ENCODE measurements at regions not wholly inside any gene's neighbourhood (a gene's known extent, or its start where the extent isn't known, plus 50 kb on each side); places are given as distances from the start of the nearest gene placed in this dataset.
"Not testable (repeated sequence)": the region's sequence is repeated elsewhere in the genome, so short reads cannot be mapped to it uniquely, and the experiment has no call there.

DNA sequence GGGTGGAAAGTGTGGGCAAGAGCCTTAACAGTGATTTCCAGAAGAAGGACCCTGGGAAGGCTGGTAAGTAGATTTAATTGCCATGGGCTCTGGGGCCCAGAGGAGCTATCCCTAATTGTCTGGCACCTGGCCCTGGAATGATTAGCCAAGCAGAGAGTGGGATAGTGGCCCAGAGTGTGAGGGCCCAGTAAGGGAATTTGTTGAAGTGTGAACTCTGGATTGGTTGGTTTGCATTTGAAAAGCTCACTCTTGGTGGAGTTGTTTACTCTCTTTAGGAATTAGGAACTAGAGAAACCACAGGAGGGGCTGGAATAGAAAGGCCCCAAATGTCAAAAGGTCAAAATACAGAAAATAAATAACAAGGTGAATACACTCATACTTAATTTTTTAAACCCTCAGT, 207.1 kb downstream of the GABRG2 start:
- DNase-seq (no peak), ATAC-seq (replicated peaks) (no peak)
- H3K27ac Mint-ChIP-seq = no peak overlapping the region
- H3K9me3 Mint-ChIP-seq = peaks cover 12 to 28% of the 10 kb centered on the region in 2 donors
- H3K27me3 Mint-ChIP-seq = no peaks in the 10 kb centered on the region
- no peaks in the 10 kb centered on the region for H3K36me3 Mint-ChIP-seq (ENCODE audit: insufficient read depth)
- no peaks in the 10 kb centered on the region for H3K4me1 Mint-ChIP-seq (ENCODE audit: low read depth in 2 of 2)
- H3K4me3 Mint-ChIP-seq = no peak overlapping the region

DNA sequence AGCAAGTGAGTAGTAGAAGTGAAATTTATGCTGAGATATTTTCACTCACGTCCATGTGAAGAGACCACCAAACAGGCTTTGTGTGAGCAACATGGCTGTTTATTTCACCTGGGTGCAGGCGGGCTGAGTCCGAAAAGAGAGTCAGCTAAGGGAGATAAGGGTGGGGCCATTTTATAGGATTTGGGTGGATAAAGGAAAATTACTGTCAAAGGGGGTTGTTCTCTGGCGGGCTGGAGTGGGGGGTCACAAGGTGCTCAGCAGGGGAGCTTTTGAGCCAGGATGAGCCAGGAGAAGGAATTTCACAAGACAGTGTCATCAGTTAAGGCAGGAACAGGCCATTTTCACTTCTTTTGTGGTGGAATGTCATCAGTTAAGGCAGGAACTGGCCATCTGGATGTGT, 207.8 kb downstream of the GABRG2 start:
- not testable (repeated sequence) for DNase-seq; H3K27me3 Mint-ChIP-seq; ATAC-seq (replicated peaks); H3K4me3 Mint-ChIP-seq; H3K27ac Mint-ChIP-seq; H3K4me1 Mint-ChIP-seq (ENCODE audit: low read depth in 2 of 2); H3K36me3 Mint-ChIP-seq (ENCODE audit: insufficient read depth)
- H3K9me3 Mint-ChIP-seq = peaks cover 15 to 35% of the 10 kb centered on the region in 2 donors

DNA sequence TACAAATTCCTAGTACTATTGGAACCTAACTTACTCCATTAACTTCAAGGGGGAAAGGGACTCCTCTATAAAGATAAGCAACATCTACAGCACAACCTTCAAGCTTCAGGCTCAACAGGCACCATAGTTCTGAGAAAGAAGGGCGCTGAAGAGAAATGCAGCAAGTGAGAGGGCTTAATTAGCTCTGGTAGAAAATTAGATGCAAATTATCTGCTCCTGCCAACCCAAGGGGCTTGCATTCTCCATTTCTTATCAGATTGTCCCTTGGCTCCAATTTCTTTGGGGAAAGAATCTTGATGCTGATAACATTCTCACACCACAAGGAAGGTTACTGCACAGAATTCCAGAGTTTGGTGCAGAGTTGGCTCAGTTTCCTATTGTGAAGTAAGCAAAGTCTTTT, 214.6 kb downstream of the GABRG2 start:
- H3K27ac Mint-ChIP-seq = no peak overlapping the region
- ATAC-seq (replicated peaks) = no peak
- peaks cover 14 to 35% of the 10 kb centered on the region in 2 donors for H3K9me3 Mint-ChIP-seq
- no peaks in the 10 kb centered on the region for H3K4me1 Mint-ChIP-seq (ENCODE audit: low read depth in 2 of 2)
- H3K36me3 Mint-ChIP-seq (ENCODE audit: insufficient read depth) = no peaks in the 10 kb centered on the region
- H3K27me3 Mint-ChIP-seq = no peaks in the 10 kb centered on the region
- DNase-seq = no peak
- H3K4me3 Mint-ChIP-seq = no peak overlapping the region

DNA sequence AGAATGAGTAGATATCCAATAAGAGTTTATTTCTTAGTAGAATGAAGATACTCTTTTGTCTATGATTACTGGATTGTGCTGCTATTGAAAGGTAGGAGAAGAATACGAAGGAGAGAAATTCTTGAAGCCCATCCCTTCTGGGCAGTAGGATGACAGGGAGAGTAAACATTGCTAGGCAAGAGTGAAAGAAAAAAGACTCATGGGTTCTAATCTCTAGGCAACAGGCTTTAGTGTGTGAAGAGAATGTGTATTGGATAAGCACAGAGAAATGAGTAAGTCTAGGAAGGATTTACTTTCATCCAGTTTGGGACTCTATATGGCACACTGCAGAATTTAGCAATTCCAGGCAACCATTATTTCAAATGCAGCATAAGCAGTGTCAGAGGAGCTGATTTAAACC, 216.0 kb downstream of the GABRG2 start:
- DNase-seq (no peak), ATAC-seq (replicated peaks) (no peak)
- Mint-ChIP-seq H3K36me3 (ENCODE audit: insufficient read depth) (no peaks in the 10 kb centered on the region), H3K27me3 (no peaks in the 10 kb centered on the region), H3K4me3 (no peak overlapping the region), H3K9me3 (peaks cover 12 to 27% of the 10 kb centered on the region in 2 donors), H3K4me1 (ENCODE audit: low read depth in 2 of 2) (no peaks in the 10 kb centered on the region), H3K27ac (no peak overlapping the region)

GRCh38 chr5:162288647-162289296, 221.2 kb downstream of the GABRG2 start:
- H3K36me3 Mint-ChIP-seq (ENCODE audit: insufficient read depth) = no peaks in the 10 kb centered on the region
- no peaks in the 10 kb centered on the region for H3K27me3 Mint-ChIP-seq
- H3K27ac Mint-ChIP-seq = no peak overlapping the region
- no peaks in the 10 kb centered on the region for H3K4me1 Mint-ChIP-seq (ENCODE audit: low read depth in 2 of 2)
- H3K9me3 Mint-ChIP-seq = peaks cover 5 to 7% of the 10 kb centered on the region in 2 donors
- ATAC-seq (replicated peaks) (no peak), DNase-seq (no peak)
- H3K4me3 Mint-ChIP-seq = no peak overlapping the region

DNA sequence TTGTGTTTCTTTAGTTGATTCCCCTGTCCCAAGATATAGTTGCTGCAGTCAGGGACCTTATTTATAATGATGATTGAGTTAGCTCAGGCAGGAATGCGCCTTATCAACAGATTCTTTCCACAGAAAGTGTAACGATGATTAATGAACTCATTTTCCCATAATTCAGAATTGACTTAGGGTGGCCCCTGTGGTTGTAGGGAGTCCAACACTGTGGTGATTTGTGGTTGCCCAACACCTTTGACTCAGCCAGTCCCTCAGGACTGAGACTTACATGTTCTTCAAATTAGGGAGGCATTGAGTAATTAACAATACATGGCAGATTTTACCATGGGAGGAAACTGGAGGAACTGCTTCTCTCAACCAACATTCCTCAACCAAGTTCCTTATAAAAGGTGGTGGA, 221.9 kb downstream of the GABRG2 start:
- no peak for DNase-seq
- Mint-ChIP-seq H3K27me3 (no peaks in the 10 kb centered on the region), H3K4me1 (ENCODE audit: low read depth in 2 of 2) (no peaks in the 10 kb centered on the region), H3K27ac (no peak overlapping the region), H3K36me3 (ENCODE audit: insufficient read depth) (no peaks in the 10 kb centered on the region), H3K4me3 (no peak overlapping the region), H3K9me3 (peaks cover 7% of the 10 kb centered on the region in 2 donors)
- ATAC-seq (replicated peaks) = no peak

DNA sequence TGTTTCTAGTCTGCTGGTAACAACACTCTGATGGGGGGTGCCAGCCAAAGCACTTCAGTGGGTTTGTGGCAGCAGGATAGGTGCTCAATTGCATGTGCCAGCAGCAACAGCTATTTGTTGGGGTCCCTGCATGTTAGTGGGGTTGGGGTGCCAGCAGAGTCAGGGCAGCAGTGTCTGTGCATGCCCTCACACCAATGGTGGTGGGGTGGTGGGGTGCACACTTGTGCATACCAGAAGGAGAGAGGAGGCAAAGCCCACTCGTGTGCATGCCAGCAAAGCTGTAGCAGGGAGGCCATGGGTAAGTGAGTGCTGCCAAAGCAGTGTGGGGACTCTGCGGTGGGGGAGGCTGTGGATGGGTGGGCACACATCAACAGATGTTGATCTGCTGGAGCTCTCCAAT, 232.2 kb downstream of the GABRG2 start:
- H3K36me3 Mint-ChIP-seq (ENCODE audit: insufficient read depth) = no peaks in the 10 kb centered on the region
- H3K9me3 Mint-ChIP-seq = peaks cover 2 to 19% of the 10 kb centered on the region in 2 donors
- no peaks in the 10 kb centered on the region for H3K27me3 Mint-ChIP-seq

DNA sequence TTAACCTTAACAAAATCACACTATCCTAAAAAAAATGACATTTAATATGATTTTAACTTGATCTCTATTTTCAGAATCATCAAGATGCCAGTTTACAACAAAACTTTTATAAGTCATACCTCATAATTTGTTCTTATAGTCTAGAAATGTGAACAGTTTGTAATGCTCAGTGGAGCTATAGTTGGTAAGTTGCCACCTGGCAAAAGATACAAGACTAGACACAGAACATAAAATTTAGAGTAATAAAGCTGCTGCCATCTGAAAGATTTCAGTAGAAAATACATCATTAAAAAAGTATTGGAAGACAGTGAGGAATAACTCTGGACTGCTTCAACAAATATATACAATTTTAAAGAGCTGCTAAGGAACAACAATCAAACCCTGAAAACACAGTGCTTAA, 233.8 kb downstream of the GABRG2 start:
- Mint-ChIP-seq H3K4me1 (ENCODE audit: low read depth in 2 of 2) (no peaks in the 10 kb centered on the region), H3K36me3 (ENCODE audit: insufficient read depth) (no peaks in the 10 kb centered on the region), H3K27ac (no peak overlapping the region), H3K9me3 (peaks cover 2 to 19% of the 10 kb centered on the region in 2 donors), H3K4me3 (no peak overlapping the region), H3K27me3 (no peaks in the 10 kb centered on the region)
- DNase-seq = no peak
- ATAC-seq (replicated peaks) = no peak

More for the DNA sequence above, 232.2 kb downstream of the GABRG2 start:
- Mint-ChIP-seq H3K4me1 (ENCODE audit: low read depth in 2 of 2) (no peaks in the 10 kb centered on the region), H3K27ac (no peak overlapping the region), H3K4me3 (no peak overlapping the region)
- no peak for ATAC-seq (replicated peaks)
- no peak for DNase-seq

DNA sequence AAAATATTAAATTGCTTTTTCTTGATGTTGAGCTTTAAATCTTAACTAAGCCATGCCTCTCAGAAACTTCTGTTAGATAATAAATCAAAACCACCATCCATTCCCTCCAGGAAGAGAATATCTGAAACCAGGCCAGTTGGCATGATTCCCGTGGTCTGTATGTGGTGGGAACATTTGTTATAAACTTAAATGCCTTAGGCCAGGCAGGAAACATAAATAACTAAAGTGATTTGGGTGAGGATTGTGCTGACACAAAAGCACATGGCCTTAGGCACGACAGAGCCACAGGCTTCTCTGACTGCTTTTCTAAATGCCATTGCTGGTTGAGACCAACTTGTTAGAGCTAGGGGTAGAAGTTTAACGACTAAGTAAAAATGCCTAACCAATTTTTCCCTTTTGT, 255.9 kb downstream of the GABRG2 start:
- Mint-ChIP-seq H3K4me1 (ENCODE audit: low read depth in 2 of 2) (no peaks in the 10 kb centered on the region), H3K4me3 (no peak overlapping the region), H3K27ac (no peak overlapping the region), H3K27me3 (no peaks in the 10 kb centered on the region), H3K9me3 (peaks cover 6 to 36% of the 10 kb centered on the region in 2 donors), H3K36me3 (ENCODE audit: insufficient read depth) (no peaks in the 10 kb centered on the region)
- no peak for ATAC-seq (replicated peaks)
- no peak for DNase-seq

DNA sequence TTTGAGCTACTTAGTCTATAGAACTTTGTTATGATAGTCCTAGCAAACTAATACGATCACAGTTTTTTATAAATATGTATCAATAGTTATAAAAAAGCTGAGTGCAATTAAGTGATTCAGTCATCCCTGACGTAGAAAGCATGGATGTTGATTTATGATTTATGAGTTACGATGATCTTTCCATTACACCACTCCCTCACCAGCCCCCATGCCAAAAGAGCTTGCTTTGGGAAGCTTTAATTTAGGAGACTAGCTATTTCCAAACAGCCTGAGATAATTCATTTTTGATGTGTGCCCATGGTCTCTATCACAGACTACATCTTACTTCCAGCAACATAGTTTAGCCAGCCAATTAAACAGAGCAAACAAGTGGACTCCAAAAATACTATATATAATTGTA, 256.8 kb downstream of the GABRG2 start:
- H3K4me3 Mint-ChIP-seq = no peak overlapping the region
- ATAC-seq (replicated peaks) (no peak), DNase-seq (no peak)
- no peaks in the 10 kb centered on the region for H3K27me3 Mint-ChIP-seq
- H3K36me3 Mint-ChIP-seq (ENCODE audit: insufficient read depth) = no peaks in the 10 kb centered on the region
- H3K27ac Mint-ChIP-seq = no peak overlapping the region
- peaks cover 7 to 36% of the 10 kb centered on the region in 2 donors for H3K9me3 Mint-ChIP-seq
- H3K4me1 Mint-ChIP-seq (ENCODE audit: low read depth in 2 of 2) = no peaks in the 10 kb centered on the region

DNA sequence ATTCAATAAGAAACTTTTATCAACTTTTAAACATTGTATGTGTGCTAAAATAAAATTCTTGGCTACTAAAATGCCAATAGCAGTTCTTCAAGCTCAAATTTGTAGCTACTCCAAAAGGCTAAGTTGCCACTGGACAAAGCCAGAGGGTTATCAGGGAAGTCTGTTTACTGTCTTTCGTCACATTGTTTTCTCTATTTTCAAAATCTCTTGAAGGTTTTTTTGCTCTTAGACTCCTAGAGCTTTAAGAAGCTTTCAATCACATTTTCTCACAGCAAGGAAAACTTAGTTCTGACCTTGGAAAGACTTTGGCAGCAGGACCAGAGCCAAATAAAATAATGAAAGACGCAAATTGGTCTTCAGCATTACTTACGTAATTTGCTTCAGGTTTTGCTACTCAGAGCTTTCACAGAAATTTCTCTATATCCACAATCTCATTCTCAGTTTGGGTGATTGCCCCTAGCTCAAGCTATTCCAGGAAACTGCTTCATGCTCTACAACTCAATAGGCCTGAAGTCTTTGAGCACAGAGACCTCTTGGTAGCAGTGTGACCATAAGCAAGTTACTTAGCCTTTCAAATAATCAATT, 257.7 kb downstream of the GABRG2 start:
- no peak for DNase-seq
- no peaks in the 10 kb centered on the region for H3K36me3 Mint-ChIP-seq (ENCODE audit: insufficient read depth)
- no peak for ATAC-seq (replicated peaks)
- H3K9me3 Mint-ChIP-seq = peaks cover 5 to 45% of the 10 kb centered on the region in 2 donors
- H3K27ac Mint-ChIP-seq = no peak overlapping the region
- H3K4me1 Mint-ChIP-seq (ENCODE audit: low read depth in 2 of 2) = no peaks in the 10 kb centered on the region
- H3K27me3 Mint-ChIP-seq = no peaks in the 10 kb centered on the region
- H3K4me3 Mint-ChIP-seq = no peak overlapping the region

DNA sequence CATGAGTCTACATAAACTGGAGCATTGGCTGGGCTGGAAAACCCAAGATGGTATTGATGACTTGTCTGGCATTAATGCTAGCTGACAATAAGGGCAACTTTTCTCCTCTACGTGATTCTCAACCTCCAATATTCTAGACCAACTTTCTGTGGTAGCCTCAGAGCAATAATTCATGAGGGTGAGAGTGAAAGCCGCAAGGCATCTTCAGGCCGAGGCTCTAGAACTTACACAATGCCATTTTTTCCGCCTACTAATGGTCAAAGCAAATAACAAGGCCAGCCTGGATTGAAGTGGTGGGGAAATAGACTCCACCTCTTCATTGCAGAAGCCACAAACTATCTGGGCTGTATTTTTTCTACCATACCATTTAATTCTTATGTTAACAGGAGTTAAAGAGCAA, 267.4 kb downstream of the GABRG2 start:
- Mint-ChIP-seq H3K36me3 (ENCODE audit: insufficient read depth) (no peaks in the 10 kb centered on the region), H3K9me3 (peaks cover 5 to 12% of the 10 kb centered on the region in 2 donors), H3K27me3 (no peaks in the 10 kb centered on the region), H3K27ac (no peak overlapping the region), H3K4me1 (ENCODE audit: low read depth in 2 of 2) (no peaks in the 10 kb centered on the region), H3K4me3 (no peak overlapping the region)
- no peak for ATAC-seq (replicated peaks)
- no peak for DNase-seq

- Mint-ChIP-seq H3K4me1 (ENCODE audit: low read depth in 2 of 2) (no peaks in the 10 kb centered on the region), H3K4me3 (no peak overlapping the region), H3K36me3 (ENCODE audit: insufficient read depth) (no peaks in the 10 kb centered on the region), H3K9me3 (peaks cover 0 to 2% of the 10 kb centered on the region in 2 donors), H3K27ac (no peak overlapping the region), H3K27me3 (no peaks in the 10 kb centered on the region)
- DNase-seq (no peak), ATAC-seq (replicated peaks) (no peak)
Observed at GRCh38 chr5:162360373-162360931, 292.9 kb downstream of the GABRG2 start.

DNA sequence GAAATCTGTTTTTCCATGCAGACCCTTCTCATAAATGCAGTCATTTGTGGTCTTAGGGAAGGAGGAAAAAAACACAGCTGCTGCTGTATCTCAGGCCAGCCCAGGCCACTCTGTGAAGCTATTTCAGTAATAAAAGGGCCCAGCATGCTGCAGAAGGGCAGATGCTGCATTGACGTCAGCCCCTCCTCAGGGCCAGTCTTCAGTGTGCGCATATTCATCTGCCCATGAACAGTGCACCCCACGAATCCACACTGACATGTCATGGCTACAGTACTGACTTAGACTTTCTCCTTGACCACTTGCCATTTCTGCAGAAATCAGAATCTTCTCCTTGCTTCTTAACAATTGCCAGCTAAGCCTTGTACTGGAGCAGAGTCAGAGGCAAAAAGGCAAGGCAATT, 304.7 kb downstream of the GABRG2 start:
- no peaks in the 10 kb centered on the region for H3K27me3 Mint-ChIP-seq
- no peak overlapping the region for H3K4me3 Mint-ChIP-seq
- H3K9me3 Mint-ChIP-seq = peaks cover 14 to 21% of the 10 kb centered on the region in 2 donors
- H3K36me3 Mint-ChIP-seq (ENCODE audit: insufficient read depth) = no peaks in the 10 kb centered on the region
- H3K27ac Mint-ChIP-seq = no peak overlapping the region
- DNase-seq = no peak
- no peak for ATAC-seq (replicated peaks)
- H3K4me1 Mint-ChIP-seq (ENCODE audit: low read depth in 2 of 2) = no peaks in the 10 kb centered on the region

All from effector memory CD8-positive, alpha-beta T cell (primary cell).